LNCaP clone FGC (cell line): ENCODE measurements at regions not wholly inside any gene's neighbourhood (a gene's known extent, or its start where the extent isn't known, plus 50 kb on each side); places are given as distances from the start of the nearest gene placed in this dataset.

Source experiments
- DNase-seq: peaks from one replicate; pipeline ENCODE4 v3.0.0-alpha.2; 2011; ENCODE audit warnings: low read depth
- H3K4me3 ChIP-seq: 2 replicates; pipeline ENCODE4 v1.5.1; 2011; ENCODE audit warnings: mild to moderate bottlenecking, low read depth, low read length, control low read depth
- CTCF ChIP-seq: IDR thresholded peaks from 2 replicates; pipeline ENCODE4 v1.5.1; 2012; ENCODE audit warnings: mild to moderate bottlenecking; ENCODE audit not compliant: control insufficient read depth, insufficient read depth; ENCODE audit errors: extremely low read depth

GRCh38 chr18:62655520-62656219 is 59.7 kb upstream of the PHLPP1 start:
- no peak overlapping the region for H3K4me3 ChIP-seq
- TF ChIP-seq CTCF, result no peak
- no peak for DNase-seq

- DNase-seq, result no peak
- no peak overlapping the region for H3K4me3 ChIP-seq
- TF ChIP-seq CTCF, result no peak
Observed at GRCh38 chr18:62658028-62658427, 57.3 kb upstream of the PHLPP1 start.

- TF ChIP-seq CTCF, result no peak
- H3K4me3 ChIP-seq, result no peak overlapping the region
- no peak for DNase-seq
Observed at GRCh38 chr18:62659698-62660097, 55.6 kb upstream of the PHLPP1 start.

- TF ChIP-seq CTCF, result no peak
- H3K4me3 ChIP-seq, result no peak overlapping the region
- no peak for DNase-seq
Observed at GRCh38 chr18:62660691-62661090, 54.6 kb upstream of the PHLPP1 start.

GRCh38 chr18:62663731-62664336 is 51.5 kb upstream of the PHLPP1 start:
- no peak for TF ChIP-seq CTCF
- H3K4me3 ChIP-seq, result no peak overlapping the region
- peak; percentile 54 for DNase-seq

GRCh38 chr18:62664414-62664813 is 50.9 kb upstream of the PHLPP1 start:
- no peak for DNase-seq
- TF ChIP-seq CTCF, result no peak
- H3K4me3 ChIP-seq, result no peak overlapping the region

- TF ChIP-seq CTCF, result no peak
- no peak overlapping the region for H3K4me3 ChIP-seq
- DNase-seq, result no peak
Observed at GRCh38 chr18:62665188-62665587, 50.2 kb upstream of the PHLPP1 start.
